Uterus (tissue), 3 donors: ENCODE measurements at regions not wholly inside any gene's neighbourhood (a gene's known extent, or its start where the extent isn't known, plus 50 kb on each side); places are given as distances from the start of the nearest gene placed in this dataset.

ENCODE experiments used
- DNase-seq, 2 donors: peaks; one replicate each; pipeline ENCODE4 v3.0.0-alpha.2; 2019 to 2020
- H3K27ac ChIP-seq, 2 donors: fragments of 200-600 bp; sonication (generic); 1 replicate in 1 of 2; 2 replicates in 1 of 2; pipeline ENCODE4 v1.5.1; 2016 to 2018
- H3K27me3 ChIP-seq, 2 donors: fragments of 200-600 bp; sonication (generic); one replicate each; pipeline ENCODE4 v1.5.1; 2018 to 2019; ENCODE audit warnings: control low read depth in 1 of 2
- H3K36me3 ChIP-seq, 2 donors: fragments of 200-600 bp; sonication (generic); one replicate each; pipeline ENCODE4 v1.5.1; 2019; ENCODE audit warnings: control low read depth in 1 of 2
- H3K4me1 ChIP-seq, 2 donors: fragments of 200-600 bp; sonication (generic); one replicate each; pipeline ENCODE4 v1.5.1; 2018 to 2019; ENCODE audit warnings: control low read depth in 1 of 2
- H3K4me3 ChIP-seq, 2 donors: fragments of 200-600 bp; sonication (generic); 1 replicate in 1 of 2; 2 replicates in 1 of 2; pipeline ENCODE4 v1.5.1; 2018 to 2019; ENCODE audit warnings: mild to moderate bottlenecking in 1 of 2
- H3K9me3 ChIP-seq, 2 donors: fragments of 200-600 bp; sonication (generic); one replicate each; pipeline ENCODE4 v1.5.1; 2019; ENCODE audit warnings: control low read depth in 1 of 2
- CTCF ChIP-seq, 4 experiments: fragments of 200-600 bp in 2 of 4; fragments of 450-650 bp in 2 of 4; sonication (generic) in 2 of 4; IDR thresholded peaks; one replicate each; pipeline ENCODE4 v1.5.1; 2016 to 2019; ENCODE audit warnings: antibody characterized with exemption in 4 of 4, mild to moderate bottlenecking in 2 of 4, moderate library complexity in 1 of 4
- POLR2A ChIP-seq, 2 donors: fragments of 450-650 bp; IDR thresholded peaks; one replicate each; pipeline ENCODE4 v1.6.1; 2016; ENCODE audit warnings: antibody characterized with exemption in 2 of 2, mild to moderate bottlenecking in 1 of 2, moderate library complexity in 1 of 2
- intact Hi-C: fragments of 100-400 bp; cut with DNase I; formaldehyde crosslinking; loops from one replicate; pipeline ENCODE4 v1.15.1; 2023; ENCODE audit warnings: low total_unique reads
- donor health status: DM: yes; HTN: yes; CAD: no.

- no peaks in the 10 kb centered on the region for H3K27me3 ChIP-seq
- no peaks in the 10 kb centered on the region for H3K36me3 ChIP-seq
- TF ChIP-seq CTCF (IDR thresholded peaks at IDR 0.05): no peak
- TF ChIP-seq POLR2A (IDR thresholded peaks at IDR 0.05): no peak
- H3K4me3 ChIP-seq: no peak overlapping the region
- no peaks in the 10 kb centered on the region for H3K4me1 ChIP-seq
- H3K27ac ChIP-seq: no peak overlapping the region
- intact Hi-C loops: no loop called here
- no peak for DNase-seq
- H3K9me3 ChIP-seq: no peaks in the 10 kb centered on the region
These were observed 152.3 kb upstream of the ZNF516 start for GRCh38 chr18:76647322-76647721.

- Histone ChIP-seq H3K27ac (no peak overlapping the region), H3K4me3 (no peak overlapping the region), H3K9me3 (no peaks in the 10 kb centered on the region), H3K27me3 (no peaks in the 10 kb centered on the region), H3K4me1 (no peaks in the 10 kb centered on the region), H3K36me3 (no peaks in the 10 kb centered on the region)
- intact Hi-C loops: no loop called here
- TF ChIP-seq POLR2A (IDR thresholded peaks at IDR 0.05) (no peak), CTCF (IDR thresholded peaks at IDR 0.05) (no peak)
- no peak for DNase-seq
These were observed 149.5 kb upstream of the ZNF516 start for GRCh38 chr18:76644580-76644979.

- no peak overlapping the region for H3K4me3 ChIP-seq
- H3K27ac ChIP-seq: no peak overlapping the region
- H3K9me3 ChIP-seq: no peaks in the 10 kb centered on the region
- no peaks in the 10 kb centered on the region for H3K4me1 ChIP-seq
- no peak for DNase-seq
- intact Hi-C loops: no loop called here
- no peak for TF ChIP-seq POLR2A (IDR thresholded peaks at IDR 0.05)
- TF ChIP-seq CTCF (IDR thresholded peaks at IDR 0.05): no peak
- H3K27me3 ChIP-seq: no peaks in the 10 kb centered on the region
- H3K36me3 ChIP-seq: no peaks in the 10 kb centered on the region
These were observed 149.0 kb upstream of the ZNF516 start for GRCh38 chr18:76643996-76644395.

DNA sequence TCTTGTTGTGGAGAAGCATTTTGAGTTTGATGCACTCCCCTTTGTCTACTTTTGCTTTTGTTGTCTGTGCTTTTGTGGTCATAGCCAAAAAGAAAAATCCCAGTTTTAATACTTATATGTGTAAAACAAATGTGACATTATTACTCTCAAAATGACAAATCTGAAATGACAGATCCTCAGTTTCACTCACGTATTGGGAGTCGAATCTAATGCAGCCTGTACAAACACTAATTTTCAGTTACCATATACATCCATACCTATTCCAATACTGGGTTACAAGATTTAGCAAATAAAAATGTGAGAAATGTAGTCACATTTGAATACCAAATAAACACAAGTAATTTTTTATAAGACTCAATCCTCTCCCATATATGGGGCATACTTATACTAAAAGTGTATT is 148.2 kb upstream of the ZNF516 start:
- TF ChIP-seq POLR2A (IDR thresholded peaks at IDR 0.05) (no peak), CTCF (IDR thresholded peaks at IDR 0.05) (no peak)
- intact Hi-C loops: no loop called here
- DNase-seq: no peak
- Histone ChIP-seq H3K27ac (no peak overlapping the region), H3K9me3 (no peaks in the 10 kb centered on the region), H3K4me1 (no peaks in the 10 kb centered on the region), H3K27me3 (no peaks in the 10 kb centered on the region), H3K36me3 (no peaks in the 10 kb centered on the region), H3K4me3 (no peak overlapping the region)

DNA sequence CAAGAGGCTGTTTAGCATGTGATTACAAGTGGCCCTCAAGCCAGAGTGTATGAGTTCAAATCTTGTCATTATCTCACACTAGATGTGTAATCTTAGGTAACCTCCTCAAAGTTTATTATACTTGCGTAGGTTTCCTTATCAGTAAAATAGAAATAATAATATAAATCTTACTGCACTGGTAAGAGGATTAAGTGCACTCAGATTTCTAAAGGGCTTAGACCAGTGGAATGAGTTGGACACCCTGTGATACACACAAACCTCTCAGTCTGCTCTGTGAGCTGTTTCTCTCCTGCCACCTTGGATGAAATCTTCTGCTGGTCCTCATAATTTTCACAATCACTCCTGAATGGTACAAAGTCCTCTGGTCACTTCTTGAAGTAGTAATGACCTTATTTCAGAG is 145.4 kb upstream of the ZNF516 start:
- Histone ChIP-seq H3K9me3 (no peaks in the 10 kb centered on the region), H3K27me3 (no peaks in the 10 kb centered on the region), H3K36me3 (no peaks in the 10 kb centered on the region), H3K27ac (no peak overlapping the region), H3K4me3 (no peak overlapping the region), H3K4me1 (no peaks in the 10 kb centered on the region)
- no peak for DNase-seq
- no peak for TF ChIP-seq POLR2A (IDR thresholded peaks at IDR 0.05)
- no peak for TF ChIP-seq CTCF (IDR thresholded peaks at IDR 0.05)
- intact Hi-C loops: no loop called here
